D721Med (cell line): ENCODE measurements at regions not wholly inside any gene's neighbourhood (a gene's known extent, or its start where the extent isn't known, plus 50 kb on each side); places are given as distances from the start of the nearest gene placed in this dataset.

Experiments
- DNase-seq: peaks from one replicate; pipeline ENCODE4 v3.0.0; 2011; ENCODE audit warnings: low spot score; ENCODE audit not compliant: insufficient read length
- FAIRE-seq: peaks from 2 replicates; lab custom pipeline; 2011; peaks lifted over from hg19 to GRCh38; lab: Jason Lieb, UNC
- CTCF ChIP-seq: IDR thresholded peaks from 2 replicates; pipeline ENCODE4 v1.5.1; 2012; ENCODE audit warnings: mild to moderate bottlenecking, control low read depth; ENCODE audit not compliant: insufficient read depth; ENCODE audit errors: missing control alignments

DNA sequence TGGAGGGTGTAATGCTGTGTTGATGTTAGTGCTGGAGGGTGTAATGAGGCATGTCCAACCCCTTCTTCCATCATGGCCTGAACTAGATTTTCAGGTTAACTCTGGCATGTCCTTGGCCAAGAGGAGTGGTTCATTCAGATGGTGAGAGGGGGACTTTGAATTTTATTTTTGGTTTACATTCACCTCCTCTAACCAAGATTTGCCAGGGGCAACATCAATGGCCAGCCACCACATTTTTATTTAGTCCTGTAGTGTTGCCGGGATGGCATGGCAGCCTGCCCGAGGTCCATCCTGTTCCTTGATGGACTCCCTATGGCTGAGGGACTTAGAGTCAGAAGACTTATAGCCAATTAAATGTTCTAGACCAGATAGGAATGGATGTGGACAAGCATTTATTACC lies 484.6 kb upstream of the HS6ST1 start:
- no peak for FAIRE-seq
- no peak for DNase-seq
- TF ChIP-seq CTCF, result no peak

- FAIRE-seq (no peak), DNase-seq (no peak)
- no peak for TF ChIP-seq CTCF
These were observed 486.6 kb upstream of the HS6ST1 start for GRCh38 chr2:128805237-128805636.

GRCh38 chr2:128805918-128806317 lies 487.2 kb upstream of the HS6ST1 start:
- FAIRE-seq (no peak), DNase-seq (no peak)
- no peak for TF ChIP-seq CTCF

- FAIRE-seq, result no peak
- no peak for DNase-seq
- no peak for TF ChIP-seq CTCF
These were observed 488.6 kb upstream of the HS6ST1 start for GRCh38 chr2:128807317-128807716.

- no peak for TF ChIP-seq CTCF
- FAIRE-seq (no peak), DNase-seq (no peak)
These were observed 490.0 kb upstream of the HS6ST1 start for GRCh38 chr2:128808462-128809258.

- TF ChIP-seq CTCF, result no peak
- no peak for FAIRE-seq
- DNase-seq, result no peak
These were observed 490.6 kb upstream of the HS6ST1 start for GRCh38 chr2:128809259-128809636.

DNA sequence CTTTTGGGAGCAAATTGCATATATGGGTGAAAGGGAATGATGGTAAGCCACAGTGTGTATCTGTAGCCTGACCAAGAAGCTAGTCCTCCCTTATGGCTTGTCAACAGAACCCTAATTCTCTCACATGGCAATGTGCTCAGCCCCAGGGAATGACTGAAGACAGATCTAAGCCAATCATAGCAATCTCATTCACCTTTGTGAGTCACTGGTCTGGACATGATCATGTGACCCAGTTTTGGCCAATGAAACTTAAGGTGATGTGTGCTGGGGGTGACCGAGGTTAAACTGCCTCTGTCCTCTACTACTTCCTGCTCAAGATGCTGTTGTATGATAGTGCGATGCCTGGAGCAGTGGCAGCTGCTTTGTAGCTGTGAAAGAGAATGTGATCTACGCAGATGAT lies 491.2 kb upstream of the HS6ST1 start:
- DNase-seq (no peak), FAIRE-seq (no peak)

More for the DNA sequence above, 491.2 kb upstream of the HS6ST1 start:
- no peak for TF ChIP-seq CTCF
